Sigmoid colon (tissue), 6 donors: ENCODE measurements at regions not wholly inside any gene's neighbourhood (a gene's known extent, or its start where the extent isn't known, plus 50 kb on each side); places are given as distances from the start of the nearest gene placed in this dataset.
A peak's percentile ranks its signal among the peaks of the same experiment; 100 is the strongest.

Experiments used
- DNase-seq: peaks from one replicate; pipeline ENCODE4 v3.0.0-alpha.2; 2019
- H3K27ac ChIP-seq, 4 donors: fragments of 200-600 bp; sonication (generic); one replicate each; pipeline ENCODE4 v1.5.1; 2016 to 2019; ENCODE audit warnings: mild to moderate bottlenecking in 1 of 4
- H3K27me3 ChIP-seq, 3 donors: fragments of 200-600 bp; sonication (generic); one replicate each; pipeline ENCODE4 v1.5.1; 2019; ENCODE audit warnings: mild to moderate bottlenecking in 1 of 3
- H3K36me3 ChIP-seq, 4 donors: fragments of 200-600 bp; sonication (generic); one replicate each; pipeline ENCODE4 v1.5.1; 2016 to 2019
- H3K4me1 ChIP-seq, 4 donors: fragments of 200-600 bp; sonication (generic); one replicate each; pipeline ENCODE4 v1.5.1; 2017 to 2019
- H3K4me3 ChIP-seq, 4 donors: fragments of 200-600 bp; sonication (generic); one replicate each; pipeline ENCODE4 v1.5.1; 2017 to 2019; ENCODE audit warnings: mild to moderate bottlenecking in 2 of 4, moderate library complexity in 1 of 4
- H3K9me3 ChIP-seq, 4 donors: fragments of 200-600 bp in 3 of 4; sonication (generic) in 3 of 4; one replicate each; pipeline versions ENCODE4 v1.5.1 to v1.6.1; 2013 to 2019
- EP300 ChIP-seq, 4 donors: sonication (generic); formaldehyde crosslinking; IDR thresholded peaks; one replicate each; pipeline ENCODE4 v1.6.1; 2017; ENCODE audit warnings: antibody characterized with exemption in 4 of 4
- POLR2A ChIP-seq, 2 donors: fragments of 450-650 bp; IDR thresholded peaks; one replicate each; pipeline ENCODE4 v1.6.1; 2016; ENCODE audit warnings: antibody characterized with exemption in 2 of 2, mild to moderate bottlenecking in 2 of 2, moderate library complexity in 2 of 2
- POLR2AphosphoS5 ChIP-seq, 4 donors: sonication (generic); formaldehyde crosslinking; IDR thresholded peaks; one replicate each; pipeline ENCODE4 v1.6.1; 2017; ENCODE audit warnings: antibody characterized with exemption in 4 of 4
- WGBS, 2 donors: extraction: QIAGEN DNeasy Blood & Tissue Kit; methylation state at CpG; one replicate each; pipeline ENCODE4 v1.1.7; 2013; 5-methylcytosine and 5-hydroxymethylcytosine counted together
- intact Hi-C: fragments of 100-400 bp; cut with DNase I; formaldehyde crosslinking; loops from one replicate; pipeline ENCODE4 v1.15.1; 2023
- TF ChIP-seq, protein P1 (sequence below), 4 experiments: fragments of 450-650 bp in 3 of 4; fragments of 200-600 bp in 1 of 4; IDR thresholded peaks; one replicate each; pipeline ENCODE4 v1.5.1; 2016 to 2019; ENCODE audit warnings: antibody characterized with exemption in 4 of 4, mild to moderate bottlenecking in 3 of 4, moderate library complexity in 2 of 4
- donor health status: healthy with polysubstance abuse.
- donor health status: healthy.

DNA sequence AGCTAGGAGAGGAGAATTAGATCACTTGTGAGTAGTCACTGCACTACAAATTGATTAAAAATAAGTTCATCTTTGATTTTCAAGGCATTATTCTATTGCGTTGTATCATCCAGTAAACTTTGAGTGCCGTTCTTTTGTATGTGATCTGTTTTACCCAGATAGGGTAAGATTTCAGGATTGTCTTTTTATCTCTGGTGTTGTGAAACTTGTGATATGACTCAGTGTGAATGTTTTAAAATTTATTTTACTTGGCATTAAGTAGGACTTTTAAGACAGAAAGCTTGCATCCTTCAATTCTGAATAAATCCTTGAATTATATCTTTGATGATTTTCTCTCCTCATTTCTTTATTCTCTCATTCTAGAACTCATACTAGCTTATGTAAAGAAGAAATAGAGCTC lies 93.3 kb upstream of the ADAMTS5 start:
- Histone ChIP-seq H3K4me3 (no peak overlapping the region), H3K27me3 (no peaks in the 10 kb centered on the region), H3K4me1 (peaks cover 0 to 7% (median 3%) of the 10 kb centered on the region in 4 donors), H3K27ac (no peak overlapping the region), H3K36me3 (no peaks in the 10 kb centered on the region), H3K9me3 (no peaks in the 10 kb centered on the region)
- no peak for DNase-seq
- intact Hi-C loops: no loop called here
- TF ChIP-seq, protein P1, sequence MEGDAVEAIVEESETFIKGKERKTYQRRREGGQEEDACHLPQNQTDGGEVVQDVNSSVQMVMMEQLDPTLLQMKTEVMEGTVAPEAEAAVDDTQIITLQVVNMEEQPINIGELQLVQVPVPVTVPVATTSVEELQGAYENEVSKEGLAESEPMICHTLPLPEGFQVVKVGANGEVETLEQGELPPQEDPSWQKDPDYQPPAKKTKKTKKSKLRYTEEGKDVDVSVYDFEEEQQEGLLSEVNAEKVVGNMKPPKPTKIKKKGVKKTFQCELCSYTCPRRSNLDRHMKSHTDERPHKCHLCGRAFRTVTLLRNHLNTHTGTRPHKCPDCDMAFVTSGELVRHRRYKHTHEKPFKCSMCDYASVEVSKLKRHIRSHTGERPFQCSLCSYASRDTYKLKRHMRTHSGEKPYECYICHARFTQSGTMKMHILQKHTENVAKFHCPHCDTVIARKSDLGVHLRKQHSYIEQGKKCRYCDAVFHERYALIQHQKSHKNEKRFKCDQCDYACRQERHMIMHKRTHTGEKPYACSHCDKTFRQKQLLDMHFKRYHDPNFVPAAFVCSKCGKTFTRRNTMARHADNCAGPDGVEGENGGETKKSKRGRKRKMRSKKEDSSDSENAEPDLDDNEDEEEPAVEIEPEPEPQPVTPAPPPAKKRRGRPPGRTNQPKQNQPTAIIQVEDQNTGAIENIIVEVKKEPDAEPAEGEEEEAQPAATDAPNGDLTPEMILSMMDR (IDR thresholded peaks at IDR 0.05): no peak
- TF ChIP-seq POLR2A (IDR thresholded peaks at IDR 0.05): no peak
- no peak for TF ChIP-seq EP300 (IDR thresholded peaks at IDR 0.05)
- TF ChIP-seq POLR2AphosphoS5 (IDR thresholded peaks at IDR 0.05): no peak
- whole genome bisulfite sequencing, 2 donors: 92 to 95% methylated on average over 2 of the region's 2 CpGs

- no peak overlapping the region for H3K4me3 ChIP-seq
- WGBS, 2 donors: 86 to 87% methylated on average over 2 of the region's 2 CpGs
- H3K36me3 ChIP-seq: no peaks in the 10 kb centered on the region
- TF ChIP-seq, protein P1 (IDR thresholded peaks at IDR 0.05): no peak
- no peaks in the 10 kb centered on the region for H3K27me3 ChIP-seq
- no peak overlapping the region for H3K27ac ChIP-seq
- H3K9me3 ChIP-seq: no peaks in the 10 kb centered on the region
- H3K4me1 ChIP-seq: peaks cover 0 to 7% (median 3%) of the 10 kb centered on the region in 4 donors
- DNase-seq: no peak
- intact Hi-C loops: no loop called here
Observed at GRCh38 chr21:27058673-27059605, 92.1 kb upstream of the ADAMTS5 start.

- no peak for DNase-seq
- Histone ChIP-seq H3K36me3 (no peaks in the 10 kb centered on the region), H3K4me1 (peaks cover 0 to 7% (median 3%) of the 10 kb centered on the region in 4 donors), H3K9me3 (no peaks in the 10 kb centered on the region), H3K27me3 (no peaks in the 10 kb centered on the region), H3K27ac (no peak overlapping the region), H3K4me3 (no peak overlapping the region)
- WGBS, 2 donors: 70 to 75% methylated on average over 1 of the region's 1 CpG
- no peak for TF ChIP-seq POLR2AphosphoS5 (IDR thresholded peaks at IDR 0.05)
- no peak for TF ChIP-seq EP300 (IDR thresholded peaks at IDR 0.05)
- TF ChIP-seq, protein P1 (IDR thresholded peaks at IDR 0.05): no peak
- TF ChIP-seq POLR2A (IDR thresholded peaks at IDR 0.05): no peak
- intact Hi-C loops: no loop called here
Observed at GRCh38 chr21:27057997-27058396, 91.1 kb upstream of the ADAMTS5 start.

DNA sequence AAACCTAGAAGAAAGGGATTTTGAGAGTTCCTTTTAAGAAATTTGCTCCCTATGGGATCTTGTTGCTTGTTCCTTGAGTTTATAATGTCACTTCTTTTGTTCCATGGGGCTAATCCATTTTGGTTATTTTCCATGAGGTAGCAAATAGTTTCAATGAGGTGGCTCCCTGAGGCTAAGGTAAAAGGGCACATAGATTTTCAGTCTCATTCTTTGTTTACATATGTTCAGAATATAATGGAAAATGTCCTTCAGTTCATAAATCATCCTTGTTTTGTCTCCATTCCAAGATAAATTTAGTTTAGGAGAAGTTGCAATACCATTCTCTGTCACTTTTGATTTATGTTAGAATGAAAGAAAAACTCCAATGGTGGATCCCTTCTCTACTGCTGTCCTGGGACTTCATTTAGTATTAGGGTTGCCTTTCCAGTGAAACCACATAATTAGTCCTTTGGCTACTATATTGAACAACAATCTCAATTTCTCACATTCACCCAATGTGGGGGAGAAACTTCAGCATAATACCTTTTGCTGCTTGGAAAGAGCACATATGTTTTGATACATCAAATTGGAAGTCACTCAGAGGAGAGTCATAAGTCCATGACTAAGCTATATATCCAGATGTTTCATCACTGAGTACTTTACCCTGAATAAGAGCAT lies 80.9 kb upstream of the ADAMTS5 start:
- Histone ChIP-seq H3K27ac (peak overlapping the region; percentile 35 to 69 (median 54)), H3K36me3 (no peaks in the 10 kb centered on the region)

More for the DNA sequence above, 80.9 kb upstream of the ADAMTS5 start:
- TF ChIP-seq POLR2AphosphoS5 (IDR thresholded peaks at IDR 0.05): peak in 1 of 4 donors; percentile 4
- TF ChIP-seq, protein P1 (IDR thresholded peaks at IDR 0.05): no peak
- intact Hi-C loops: no loop called here
- Histone ChIP-seq H3K4me1 (peaks cover 0 to 24% (median 18%) of the 10 kb centered on the region in 4 donors), H3K27me3 (no peaks in the 10 kb centered on the region), H3K4me3 (no peak overlapping the region), H3K9me3 (no peaks in the 10 kb centered on the region)
- no peak for DNase-seq
